SU-DHL-6 (cell line): ENCODE measurements at regions not wholly inside any gene's neighbourhood (a gene's known extent, or its start where the extent isn't known, plus 50 kb on each side); places are given as distances from the start of the nearest gene placed in this dataset.

Experiments used
- H2AFZ ChIP-seq: fragments of 200-600 bp; sonication (generic); 2 replicates; pipeline ENCODE4 v1.6.1; 2014; ENCODE audit warnings: low read depth, mild to moderate bottlenecking, moderate library complexity, mixed read lengths, antibody characterized with exemption, low read length; ENCODE audit not compliant: severe bottlenecking
- H3F3A ChIP-seq: fragments of 200-600 bp; shearing (Covaris generic); 2 replicates; pipeline ENCODE4 v1.6.0; 2016; ENCODE audit warnings: antibody characterized with exemption, mild to moderate bottlenecking; ENCODE audit not compliant: insufficient read depth
- H3K27ac ChIP-seq: fragments of 200-600 bp; sonication (generic); 2 replicates; pipeline ENCODE4 v1.5.1; 2016; ENCODE audit warnings: low read depth, mild to moderate bottlenecking, low read length, moderate library complexity, mixed read lengths
- H3K27me3 ChIP-seq: fragments of 200-600 bp; sonication (generic), shearing (Covaris generic); 2 replicates; pipeline ENCODE4 v1.6.0; 2014; ENCODE audit warnings: mild to moderate bottlenecking, low read length
- H3K36me3 ChIP-seq: fragments of 200-600 bp; sonication (generic); 2 replicates; pipeline ENCODE4 v1.6.1; 2014; ENCODE audit warnings: mild to moderate bottlenecking, low read length, mixed read lengths
- H3K4me2 ChIP-seq: fragments of 300-600, 200-600 bp; shearing (Covaris generic), sonication (generic); 2 replicates; pipeline ENCODE4 v1.6.0; 2014; ENCODE audit warnings: low read length, low read depth, mild to moderate bottlenecking; ENCODE audit not compliant: poor library complexity, severe bottlenecking
- H3K4me3 ChIP-seq: fragments of 200-600 bp; sonication (generic); 2 replicates; pipeline ENCODE4 v1.5.1; 2014; ENCODE audit warnings: antibody characterized with exemption, low read length, mild to moderate bottlenecking, mixed read lengths; ENCODE audit not compliant: insufficient read depth, poor library complexity, severe bottlenecking
- H3K79me2 ChIP-seq: fragments of 200-600 bp; sonication (generic); 2 replicates; pipeline ENCODE4 v1.6.1; 2014; ENCODE audit warnings: mild to moderate bottlenecking, low read length, moderate library complexity; ENCODE audit not compliant: insufficient read depth
- H3K9ac ChIP-seq: fragments of 200-600 bp; sonication (generic); 2 replicates; pipeline ENCODE4 v1.7.0; 2014; ENCODE audit warnings: mild to moderate bottlenecking, low read length
- H3K9me2 ChIP-seq: fragments of 200-600 bp; sonication (generic); replicated peaks from 2 replicates; pipeline ENCODE4 v1.6.1; 2014; ENCODE audit warnings: low read length; ENCODE audit not compliant: insufficient read depth
- H3K9me3 ChIP-seq: fragments of 200-600 bp; sonication (generic); 2 replicates; pipeline ENCODE4 v1.6.1; 2014; ENCODE audit warnings: low read length, mixed read lengths; ENCODE audit not compliant: insufficient read depth
- H4K20me1 ChIP-seq: fragments of 200-600 bp; sonication (generic); 2 replicates; pipeline ENCODE4 v1.6.1; 2014; ENCODE audit warnings: low read depth, mild to moderate bottlenecking, antibody characterized with exemption, low read length, moderate library complexity, mixed read lengths
- EZH2phosphoT487 ChIP-seq: fragments of 200-600 bp; sonication (generic), shearing (Covaris generic); conservative IDR thresholded peaks from 2 replicates; pipeline ENCODE4 v1.6.1; 2018; ENCODE audit warnings: mild to moderate bottlenecking, antibody characterized with exemption, low read length, moderate library complexity, mixed read lengths
- TF ChIP-seq, protein P1 (sequence below): fragments of 200-600 bp; sonication (generic); IDR thresholded peaks from one replicate; pipeline ENCODE4 v1.5.1; 2017; ENCODE audit warnings: antibody characterized with exemption, mild to moderate bottlenecking, low read length, moderate library complexity; ENCODE audit not compliant: insufficient read depth, poor library complexity, severe bottlenecking

DNA sequence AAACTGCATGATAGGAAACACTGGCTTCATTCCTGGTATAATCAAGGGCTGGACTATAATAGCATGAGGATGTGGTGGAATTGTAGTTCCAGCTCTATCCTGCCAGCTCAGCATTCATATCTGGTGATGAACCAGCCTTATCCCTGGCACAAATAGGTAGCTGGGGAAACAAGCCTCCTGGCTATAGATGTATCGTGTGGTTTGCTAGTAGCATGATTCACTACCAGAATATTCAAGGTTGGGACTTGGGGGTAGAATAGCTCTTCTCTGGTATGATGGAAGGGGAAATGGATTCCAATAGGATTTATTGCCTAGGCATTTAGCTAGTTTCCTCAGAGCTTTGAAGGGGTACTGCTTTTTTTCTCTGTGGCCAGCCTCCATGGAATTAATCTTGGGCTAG, 532.8 kb downstream of the FBXO15 start:
- Histone ChIP-seq H3K27me3 (no peaks in the 10 kb centered on the region), H3K4me3 (no peak overlapping the region), H3K9me2 (no peaks in the 10 kb centered on the region; the same call in 1 of the 2 replicates), H3F3A (no peaks in the 10 kb centered on the region), H3K36me3 (no peaks in the 10 kb centered on the region), H3K9me3 (no peaks in the 10 kb centered on the region), H4K20me1 (no peaks in the 10 kb centered on the region), H3K79me2 (no peaks in the 10 kb centered on the region), H3K9ac (no peak overlapping the region), H2AFZ (no peak overlapping the region), H3K27ac (no peak overlapping the region), H3K4me2 (no peak overlapping the region)
- TF ChIP-seq EZH2phosphoT487 = no peak
- TF ChIP-seq, protein P1, sequence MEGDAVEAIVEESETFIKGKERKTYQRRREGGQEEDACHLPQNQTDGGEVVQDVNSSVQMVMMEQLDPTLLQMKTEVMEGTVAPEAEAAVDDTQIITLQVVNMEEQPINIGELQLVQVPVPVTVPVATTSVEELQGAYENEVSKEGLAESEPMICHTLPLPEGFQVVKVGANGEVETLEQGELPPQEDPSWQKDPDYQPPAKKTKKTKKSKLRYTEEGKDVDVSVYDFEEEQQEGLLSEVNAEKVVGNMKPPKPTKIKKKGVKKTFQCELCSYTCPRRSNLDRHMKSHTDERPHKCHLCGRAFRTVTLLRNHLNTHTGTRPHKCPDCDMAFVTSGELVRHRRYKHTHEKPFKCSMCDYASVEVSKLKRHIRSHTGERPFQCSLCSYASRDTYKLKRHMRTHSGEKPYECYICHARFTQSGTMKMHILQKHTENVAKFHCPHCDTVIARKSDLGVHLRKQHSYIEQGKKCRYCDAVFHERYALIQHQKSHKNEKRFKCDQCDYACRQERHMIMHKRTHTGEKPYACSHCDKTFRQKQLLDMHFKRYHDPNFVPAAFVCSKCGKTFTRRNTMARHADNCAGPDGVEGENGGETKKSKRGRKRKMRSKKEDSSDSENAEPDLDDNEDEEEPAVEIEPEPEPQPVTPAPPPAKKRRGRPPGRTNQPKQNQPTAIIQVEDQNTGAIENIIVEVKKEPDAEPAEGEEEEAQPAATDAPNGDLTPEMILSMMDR = no peak

DNA sequence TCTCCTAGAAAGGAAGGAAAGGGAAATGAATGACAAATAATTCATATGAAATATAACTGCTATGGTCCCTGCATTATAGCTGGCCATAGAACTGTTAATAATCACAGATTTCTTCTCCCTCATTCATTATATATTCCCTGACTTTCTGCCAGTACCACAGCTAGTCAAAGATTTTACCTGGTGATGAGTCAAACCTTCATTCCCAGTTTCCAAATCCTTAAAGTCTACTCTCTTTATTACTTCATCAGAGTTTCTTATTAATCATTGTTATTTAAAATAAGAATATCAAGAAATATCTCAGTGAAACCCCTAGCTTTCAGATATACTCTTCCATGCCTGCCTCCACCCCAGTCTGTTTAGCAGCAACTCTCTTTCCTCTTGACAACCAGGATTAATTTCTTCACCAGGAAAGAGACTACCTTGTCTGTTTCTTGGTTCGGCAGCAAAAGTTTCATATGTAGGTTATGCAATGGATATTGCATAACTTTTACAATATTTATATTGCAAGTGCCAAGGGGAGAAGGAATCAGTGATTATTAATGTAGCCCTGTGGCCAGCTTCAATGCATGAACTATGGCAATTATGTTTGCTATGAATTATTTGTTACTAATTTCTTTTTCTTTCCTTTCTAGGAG, 533.8 kb downstream of the FBXO15 start:
- no peaks in the 10 kb centered on the region for H4K20me1 ChIP-seq
- H3K9me3 ChIP-seq = no peaks in the 10 kb centered on the region
- no peaks in the 10 kb centered on the region; the same call in 1 of the 2 replicates for H3K9me2 ChIP-seq
- H3F3A ChIP-seq = no peaks in the 10 kb centered on the region
- no peak overlapping the region for H3K4me2 ChIP-seq
- H3K4me3 ChIP-seq = no peak overlapping the region
- no peak for TF ChIP-seq EZH2phosphoT487
- TF ChIP-seq, protein P1 = no peak
- H3K27me3 ChIP-seq = no peaks in the 10 kb centered on the region
- H3K79me2 ChIP-seq = no peaks in the 10 kb centered on the region
- H3K36me3 ChIP-seq = no peaks in the 10 kb centered on the region
- no peak overlapping the region for H3K27ac ChIP-seq
- no peak overlapping the region for H3K9ac ChIP-seq
- no peak overlapping the region for H2AFZ ChIP-seq

DNA sequence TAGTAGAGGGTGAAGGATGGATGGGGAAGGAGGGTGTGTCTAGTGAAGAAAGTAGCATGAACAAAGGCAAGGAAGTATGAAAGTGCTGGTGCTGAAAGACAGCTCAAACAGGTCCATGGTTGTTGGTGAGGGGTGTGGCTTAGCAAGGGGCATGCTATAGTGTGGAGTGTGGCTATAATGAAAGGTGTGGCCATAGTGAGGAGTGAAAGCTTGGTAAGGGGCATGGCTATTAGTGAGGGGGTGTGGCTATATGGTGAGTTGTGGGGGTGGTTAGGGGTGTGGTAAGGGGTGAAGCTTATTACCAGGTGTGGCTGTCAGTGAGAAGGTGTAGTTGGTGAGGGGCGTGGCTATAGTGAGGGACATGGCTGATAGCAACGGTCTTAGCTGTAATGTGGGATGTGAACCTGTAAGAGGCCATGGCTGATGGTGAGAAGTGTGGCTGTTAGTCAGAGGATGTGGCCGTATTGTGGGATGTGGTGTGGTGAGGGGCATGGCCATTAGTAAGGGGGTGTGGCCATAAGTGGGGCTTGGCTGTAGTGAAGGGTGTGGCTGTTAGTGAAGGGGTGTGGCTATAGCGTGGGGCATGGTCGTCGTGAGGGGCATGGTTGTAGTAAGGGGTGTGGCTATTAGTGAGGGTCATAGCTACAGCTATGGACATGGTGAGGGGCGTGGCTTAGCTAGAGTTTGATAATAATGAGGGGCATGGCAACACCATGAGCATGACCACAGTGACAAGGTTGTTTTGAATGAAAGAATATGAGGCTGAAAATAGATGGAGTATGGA, 549.6 kb downstream of the FBXO15 start:
- H3K27me3 ChIP-seq = no peaks in the 10 kb centered on the region
- H3K9me2 ChIP-seq = no peaks in the 10 kb centered on the region
- no peak overlapping the region for H3K27ac ChIP-seq
- no peak overlapping the region for H2AFZ ChIP-seq
- no peaks in the 10 kb centered on the region for H3K36me3 ChIP-seq
- no peaks in the 10 kb centered on the region for H3K9me3 ChIP-seq
- TF ChIP-seq EZH2phosphoT487 = no peak
- TF ChIP-seq, protein P1 = no peak
- H3F3A ChIP-seq = no peaks in the 10 kb centered on the region
- no peaks in the 10 kb centered on the region for H4K20me1 ChIP-seq
- no peaks in the 10 kb centered on the region for H3K79me2 ChIP-seq
- no peak overlapping the region for H3K9ac ChIP-seq
- H3K4me3 ChIP-seq = no peak overlapping the region
- no peak overlapping the region for H3K4me2 ChIP-seq
